ENCODE measurements at regions not wholly inside any gene's neighbourhood (a gene's known extent, or its start where the extent isn't known, plus 50 kb on each side); places are given as distances from the start of the nearest gene placed in this dataset.

- TF ChIP-seq POLR2A (IDR thresholded peaks at IDR 0.05), result no peak
- TF ChIP-seq, protein P1, sequence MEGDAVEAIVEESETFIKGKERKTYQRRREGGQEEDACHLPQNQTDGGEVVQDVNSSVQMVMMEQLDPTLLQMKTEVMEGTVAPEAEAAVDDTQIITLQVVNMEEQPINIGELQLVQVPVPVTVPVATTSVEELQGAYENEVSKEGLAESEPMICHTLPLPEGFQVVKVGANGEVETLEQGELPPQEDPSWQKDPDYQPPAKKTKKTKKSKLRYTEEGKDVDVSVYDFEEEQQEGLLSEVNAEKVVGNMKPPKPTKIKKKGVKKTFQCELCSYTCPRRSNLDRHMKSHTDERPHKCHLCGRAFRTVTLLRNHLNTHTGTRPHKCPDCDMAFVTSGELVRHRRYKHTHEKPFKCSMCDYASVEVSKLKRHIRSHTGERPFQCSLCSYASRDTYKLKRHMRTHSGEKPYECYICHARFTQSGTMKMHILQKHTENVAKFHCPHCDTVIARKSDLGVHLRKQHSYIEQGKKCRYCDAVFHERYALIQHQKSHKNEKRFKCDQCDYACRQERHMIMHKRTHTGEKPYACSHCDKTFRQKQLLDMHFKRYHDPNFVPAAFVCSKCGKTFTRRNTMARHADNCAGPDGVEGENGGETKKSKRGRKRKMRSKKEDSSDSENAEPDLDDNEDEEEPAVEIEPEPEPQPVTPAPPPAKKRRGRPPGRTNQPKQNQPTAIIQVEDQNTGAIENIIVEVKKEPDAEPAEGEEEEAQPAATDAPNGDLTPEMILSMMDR (IDR thresholded peaks at IDR 0.05 in 4 of 5, conservative IDR thresholded peaks at IDR 0.05 in 1 of 5), result no peak
These were observed 202.3 kb downstream of the GXYLT1 start for GRCh38 chr12:41942354-41942753.

Data from gastrocnemius medialis (tissue), 4 donors.